ENCODE measurements at regions not wholly inside any gene's neighbourhood (a gene's known extent, or its start where the extent isn't known, plus 50 kb on each side); places are given as distances from the start of the nearest gene placed in this dataset.
"Not testable (repeated sequence)": the region's sequence is repeated elsewhere in the genome, so short reads cannot be mapped to it uniquely, and the experiment has no call there.

- H3K27me3 Mint-ChIP-seq: no peaks in the 10 kb centered on the region
- H3K36me3 Mint-ChIP-seq: no peaks in the 10 kb centered on the region
- peaks cover 0 to 9% (median 5%) of the 10 kb centered on the region in 3 donors for H3K9me3 Mint-ChIP-seq
- no peak overlapping the region for H3K27ac Mint-ChIP-seq
- H3K4me1 Mint-ChIP-seq: no peaks in the 10 kb centered on the region
- no peak overlapping the region for H3K4me3 Mint-ChIP-seq
These were observed 262.5 kb downstream of the TUSC1 start for GRCh38 chr9:25415718-25416117.

GRCh38 chr9:25412646-25413045, 265.6 kb downstream of the TUSC1 start:
- Mint-ChIP-seq H3K27ac (no peak overlapping the region), H3K27me3 (no peaks in the 10 kb centered on the region), H3K36me3 (no peaks in the 10 kb centered on the region), H3K4me1 (no peaks in the 10 kb centered on the region), H3K4me3 (no peak overlapping the region), H3K9me3 (peaks cover 0 to 3% (median 0%) of the 10 kb centered on the region in 3 donors)

- H3K9me3 Mint-ChIP-seq: peaks cover 2 to 7% (median 2%) of the 10 kb centered on the region in 3 donors
- H3K36me3 Mint-ChIP-seq: no peaks in the 10 kb centered on the region
- no peak overlapping the region for H3K27ac Mint-ChIP-seq
- no peaks in the 10 kb centered on the region for H3K27me3 Mint-ChIP-seq
- H3K4me1 Mint-ChIP-seq: no peaks in the 10 kb centered on the region
- no peak overlapping the region for H3K4me3 Mint-ChIP-seq
These were observed 280.5 kb downstream of the TUSC1 start for GRCh38 chr9:25397746-25398145.

- H3K27ac Mint-ChIP-seq: no peak overlapping the region
- H3K27me3 Mint-ChIP-seq: no peaks in the 10 kb centered on the region
- H3K36me3 Mint-ChIP-seq: no peaks in the 10 kb centered on the region
- peaks cover 0 to 2% (median 2%) of the 10 kb centered on the region in 3 donors for H3K9me3 Mint-ChIP-seq
- H3K4me1 Mint-ChIP-seq: no peaks in the 10 kb centered on the region
- H3K4me3 Mint-ChIP-seq: no peak overlapping the region
These were observed 281.4 kb downstream of the TUSC1 start for GRCh38 chr9:25396828-25397227.

GRCh38 chr9:25381141-25381540, 297.1 kb downstream of the TUSC1 start:
- no peaks in the 10 kb centered on the region for H3K36me3 Mint-ChIP-seq
- H3K4me3 Mint-ChIP-seq: no peak overlapping the region
- H3K9me3 Mint-ChIP-seq: peaks cover 2 to 9% (median 7%) of the 10 kb centered on the region in 3 donors
- H3K27ac Mint-ChIP-seq: no peak overlapping the region
- no peaks in the 10 kb centered on the region for H3K27me3 Mint-ChIP-seq
- H3K4me1 Mint-ChIP-seq: no peaks in the 10 kb centered on the region

GRCh38 chr9:25377039-25377438, 301.2 kb downstream of the TUSC1 start:
- no peak overlapping the region for H3K27ac Mint-ChIP-seq
- no peaks in the 10 kb centered on the region for H3K27me3 Mint-ChIP-seq
- H3K36me3 Mint-ChIP-seq: no peaks in the 10 kb centered on the region
- H3K4me3 Mint-ChIP-seq: peak overlapping the region in 1 of 4 donors; percentile 54
- no peaks in the 10 kb centered on the region for H3K4me1 Mint-ChIP-seq
- H3K9me3 Mint-ChIP-seq: peaks cover 2 to 6% (median 3%) of the 10 kb centered on the region in 3 donors

- H3K27me3 Mint-ChIP-seq: no peaks in the 10 kb centered on the region
- H3K27ac Mint-ChIP-seq: no peak overlapping the region
- peaks cover 0 to 8% (median 2%) of the 10 kb centered on the region in 3 donors for H3K9me3 Mint-ChIP-seq
- H3K4me3 Mint-ChIP-seq: no peak overlapping the region
- no peaks in the 10 kb centered on the region for H3K4me1 Mint-ChIP-seq
- no peaks in the 10 kb centered on the region for H3K36me3 Mint-ChIP-seq
These were observed 304.0 kb downstream of the TUSC1 start for GRCh38 chr9:25374281-25374680.

- no peaks in the 10 kb centered on the region for H3K27me3 Mint-ChIP-seq
- no peaks in the 10 kb centered on the region for H3K4me1 Mint-ChIP-seq
- H3K4me3 Mint-ChIP-seq: no peak overlapping the region
- H3K36me3 Mint-ChIP-seq: peaks cover 1% of the 10 kb centered on the region
- H3K9me3 Mint-ChIP-seq: peaks cover 0 to 3% (median 0%) of the 10 kb centered on the region in 3 donors
- H3K27ac Mint-ChIP-seq: no peak overlapping the region
These were observed 311.3 kb downstream of the TUSC1 start for GRCh38 chr9:25366906-25367305.

GRCh38 chr9:25353783-25354182, 324.5 kb downstream of the TUSC1 start:
- no peak overlapping the region for H3K27ac Mint-ChIP-seq
- H3K27me3 Mint-ChIP-seq: no peaks in the 10 kb centered on the region
- H3K4me1 Mint-ChIP-seq: no peaks in the 10 kb centered on the region
- H3K9me3 Mint-ChIP-seq: peaks cover 6 to 21% (median 7%) of the 10 kb centered on the region in 3 donors
- H3K4me3 Mint-ChIP-seq: no peak overlapping the region
- H3K36me3 Mint-ChIP-seq: peaks cover 2% of the 10 kb centered on the region

GRCh38 chr9:25350011-25350410, 328.2 kb downstream of the TUSC1 start:
- peaks cover 2% of the 10 kb centered on the region for H3K36me3 Mint-ChIP-seq
- H3K27ac Mint-ChIP-seq: no peak overlapping the region
- no peak overlapping the region for H3K4me3 Mint-ChIP-seq
- peaks cover 2 to 4% (median 3%) of the 10 kb centered on the region in 3 donors for H3K9me3 Mint-ChIP-seq
- H3K27me3 Mint-ChIP-seq: no peaks in the 10 kb centered on the region
- no peaks in the 10 kb centered on the region for H3K4me1 Mint-ChIP-seq

- Mint-ChIP-seq H3K27ac (no peak overlapping the region), H3K4me3 (no peak overlapping the region), H3K9me3 (peaks cover 0 to 5% (median 4%) of the 10 kb centered on the region in 3 donors), H3K27me3 (no peaks in the 10 kb centered on the region), H3K4me1 (no peaks in the 10 kb centered on the region), H3K36me3 (peaks cover 1% of the 10 kb centered on the region)
These were observed 356.1 kb downstream of the TUSC1 start for GRCh38 chr9:25322142-25322541.

GRCh38 chr9:25310961-25311360, 367.3 kb downstream of the TUSC1 start:
- Mint-ChIP-seq H3K27me3 (no peaks in the 10 kb centered on the region), H3K27ac (no peak overlapping the region), H3K36me3 (no peaks in the 10 kb centered on the region), H3K4me1 (no peaks in the 10 kb centered on the region), H3K4me3 (no peak overlapping the region), H3K9me3 (peaks cover 0 to 9% (median 3%) of the 10 kb centered on the region in 3 donors)

GRCh38 chr9:25308549-25308948, 369.7 kb downstream of the TUSC1 start:
- no peaks in the 10 kb centered on the region for H3K36me3 Mint-ChIP-seq
- no peaks in the 10 kb centered on the region for H3K4me1 Mint-ChIP-seq
- peaks cover 0 to 9% (median 1%) of the 10 kb centered on the region in 3 donors for H3K9me3 Mint-ChIP-seq
- H3K27ac Mint-ChIP-seq: no peak overlapping the region
- H3K4me3 Mint-ChIP-seq: no peak overlapping the region
- H3K27me3 Mint-ChIP-seq: no peaks in the 10 kb centered on the region

- H3K9me3 Mint-ChIP-seq: peaks cover 1 to 4% (median 2%) of the 10 kb centered on the region in 3 donors
- H3K36me3 Mint-ChIP-seq: no peaks in the 10 kb centered on the region
- no peaks in the 10 kb centered on the region for H3K4me1 Mint-ChIP-seq
- H3K4me3 Mint-ChIP-seq: no peak overlapping the region
- H3K27ac Mint-ChIP-seq: no peak overlapping the region
- H3K27me3 Mint-ChIP-seq: no peaks in the 10 kb centered on the region
These were observed 375.6 kb downstream of the TUSC1 start for GRCh38 chr9:25302601-25303000.

- not testable (repeated sequence) for H3K9me3 Mint-ChIP-seq, H3K4me1 Mint-ChIP-seq, H3K27ac Mint-ChIP-seq, H3K36me3 Mint-ChIP-seq, H3K27me3 Mint-ChIP-seq, H3K4me3 Mint-ChIP-seq
These were observed 390.0 kb downstream of the TUSC1 start for GRCh38 chr9:25288195-25288594.

GRCh38 chr9:25284365-25284764, 393.9 kb downstream of the TUSC1 start:
- Mint-ChIP-seq H3K9me3 (peaks cover 2 to 6% (median 5%) of the 10 kb centered on the region in 3 donors), H3K27me3 (no peaks in the 10 kb centered on the region), H3K4me1 (no peaks in the 10 kb centered on the region), H3K36me3 (no peaks in the 10 kb centered on the region), H3K27ac (no peak overlapping the region), H3K4me3 (no peak overlapping the region)

GRCh38 chr9:25282946-25283345, 395.3 kb downstream of the TUSC1 start:
- Mint-ChIP-seq H3K9me3 (peaks cover 0 to 3% (median 2%) of the 10 kb centered on the region in 3 donors), H3K27ac (no peak overlapping the region), H3K27me3 (no peaks in the 10 kb centered on the region), H3K36me3 (no peaks in the 10 kb centered on the region), H3K4me3 (no peak overlapping the region), H3K4me1 (no peaks in the 10 kb centered on the region)

Measured in IgD-negative memory B cell (primary cell).